A673 (cell line): ENCODE measurements at regions not wholly inside any gene's neighbourhood (a gene's known extent, or its start where the extent isn't known, plus 50 kb on each side); places are given as distances from the start of the nearest gene placed in this dataset.

Source experiments
- EZH2 ChIP-seq: fragments of 200-600 bp; sonication (generic); IDR thresholded peaks from 2 replicates; pipeline ENCODE4 v1.6.1; 2017; ENCODE audit warnings: borderline replicate concordance, low read depth, mild to moderate bottlenecking, mixed read lengths, antibody characterized with exemption, low read length; ENCODE audit not compliant: poor library complexity, severe bottlenecking
- TF ChIP-seq, protein P1 (sequence below): fragments of 300-800, 200-600 bp; sonication (generic); conservative IDR thresholded peaks from 2 replicates; pipeline ENCODE4 v1.5.1; 2017; ENCODE audit warnings: low read depth, mild to moderate bottlenecking, antibody characterized with exemption, low read length, moderate library complexity, mixed read lengths

DNA sequence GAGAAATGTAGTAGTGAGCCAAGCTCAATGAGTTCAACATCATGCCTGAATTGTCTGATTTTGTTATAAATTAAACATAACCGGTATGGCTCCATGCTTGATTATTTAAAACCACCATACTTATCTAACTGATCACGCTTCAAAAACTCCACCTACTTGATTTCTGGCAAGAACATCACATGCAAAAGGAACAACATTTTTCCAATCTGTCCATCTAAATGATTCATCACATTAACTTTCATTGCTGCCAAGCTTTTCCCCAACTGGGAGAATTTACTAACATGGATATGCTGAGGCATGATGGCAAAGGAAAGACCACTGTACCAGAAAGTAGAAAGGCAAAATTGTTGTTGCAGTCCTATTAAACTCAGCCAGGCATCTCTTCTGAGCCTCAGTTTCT is 286.8 kb downstream of the TRIB2 start:
- TF ChIP-seq, protein P1, sequence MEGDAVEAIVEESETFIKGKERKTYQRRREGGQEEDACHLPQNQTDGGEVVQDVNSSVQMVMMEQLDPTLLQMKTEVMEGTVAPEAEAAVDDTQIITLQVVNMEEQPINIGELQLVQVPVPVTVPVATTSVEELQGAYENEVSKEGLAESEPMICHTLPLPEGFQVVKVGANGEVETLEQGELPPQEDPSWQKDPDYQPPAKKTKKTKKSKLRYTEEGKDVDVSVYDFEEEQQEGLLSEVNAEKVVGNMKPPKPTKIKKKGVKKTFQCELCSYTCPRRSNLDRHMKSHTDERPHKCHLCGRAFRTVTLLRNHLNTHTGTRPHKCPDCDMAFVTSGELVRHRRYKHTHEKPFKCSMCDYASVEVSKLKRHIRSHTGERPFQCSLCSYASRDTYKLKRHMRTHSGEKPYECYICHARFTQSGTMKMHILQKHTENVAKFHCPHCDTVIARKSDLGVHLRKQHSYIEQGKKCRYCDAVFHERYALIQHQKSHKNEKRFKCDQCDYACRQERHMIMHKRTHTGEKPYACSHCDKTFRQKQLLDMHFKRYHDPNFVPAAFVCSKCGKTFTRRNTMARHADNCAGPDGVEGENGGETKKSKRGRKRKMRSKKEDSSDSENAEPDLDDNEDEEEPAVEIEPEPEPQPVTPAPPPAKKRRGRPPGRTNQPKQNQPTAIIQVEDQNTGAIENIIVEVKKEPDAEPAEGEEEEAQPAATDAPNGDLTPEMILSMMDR: no peak
- TF ChIP-seq EZH2: no peak
